ENCODE measurements at regions not wholly inside any gene's neighbourhood (a gene's known extent, or its start where the extent isn't known, plus 50 kb on each side); places are given as distances from the start of the nearest gene placed in this dataset.

GRCh38 chr1:101153692-101154091, 83.1 kb upstream of the S1PR1 start:
- no peak for DNase-seq
- Histone ChIP-seq H3K36me3 (no peaks in the 10 kb centered on the region), H3K27me3 (no peaks in the 10 kb centered on the region), H3K4me3 (no peak overlapping the region), H3K9me3 (no peaks in the 10 kb centered on the region), H3K27ac (no peak overlapping the region), H3K4me1 (no peaks in the 10 kb centered on the region)
- 69 to 73% methylated on average over 2 of the region's 2 CpGs for WGBS, 2 donors
- intact Hi-C loops (cut with DNase I): no loop called here
- no peak for ATAC-seq
- FAIRE-seq: no peak
- TF ChIP-seq, protein P1, sequence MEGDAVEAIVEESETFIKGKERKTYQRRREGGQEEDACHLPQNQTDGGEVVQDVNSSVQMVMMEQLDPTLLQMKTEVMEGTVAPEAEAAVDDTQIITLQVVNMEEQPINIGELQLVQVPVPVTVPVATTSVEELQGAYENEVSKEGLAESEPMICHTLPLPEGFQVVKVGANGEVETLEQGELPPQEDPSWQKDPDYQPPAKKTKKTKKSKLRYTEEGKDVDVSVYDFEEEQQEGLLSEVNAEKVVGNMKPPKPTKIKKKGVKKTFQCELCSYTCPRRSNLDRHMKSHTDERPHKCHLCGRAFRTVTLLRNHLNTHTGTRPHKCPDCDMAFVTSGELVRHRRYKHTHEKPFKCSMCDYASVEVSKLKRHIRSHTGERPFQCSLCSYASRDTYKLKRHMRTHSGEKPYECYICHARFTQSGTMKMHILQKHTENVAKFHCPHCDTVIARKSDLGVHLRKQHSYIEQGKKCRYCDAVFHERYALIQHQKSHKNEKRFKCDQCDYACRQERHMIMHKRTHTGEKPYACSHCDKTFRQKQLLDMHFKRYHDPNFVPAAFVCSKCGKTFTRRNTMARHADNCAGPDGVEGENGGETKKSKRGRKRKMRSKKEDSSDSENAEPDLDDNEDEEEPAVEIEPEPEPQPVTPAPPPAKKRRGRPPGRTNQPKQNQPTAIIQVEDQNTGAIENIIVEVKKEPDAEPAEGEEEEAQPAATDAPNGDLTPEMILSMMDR (IDR thresholded peaks at IDR 0.05): no peak

DNA sequence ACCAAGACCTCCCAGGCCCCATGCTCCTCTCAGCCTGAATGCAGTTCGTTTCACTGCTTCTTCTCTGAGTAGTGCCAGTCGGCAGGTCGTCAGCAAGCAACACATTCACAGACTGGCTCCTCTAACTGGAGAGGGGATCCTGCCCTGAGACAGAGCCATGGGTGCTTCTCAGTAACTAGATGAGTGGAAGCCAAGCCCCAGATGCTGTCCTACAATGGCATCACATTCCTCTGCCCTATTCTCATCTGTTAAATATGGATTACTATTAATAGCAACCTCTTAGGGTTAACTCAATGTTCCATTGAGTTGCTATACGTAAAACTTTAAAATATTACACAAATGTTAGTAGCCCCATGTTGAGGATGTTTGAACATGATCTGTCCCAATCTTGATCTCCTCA, 84.2 kb upstream of the S1PR1 start:
- no peaks in the 10 kb centered on the region for H3K9me3 ChIP-seq
- TF ChIP-seq, protein P1 (IDR thresholded peaks at IDR 0.05): no peak
- WGBS, 2 donors: 62 to 65% methylated on average over 4 of the region's 4 CpGs
- no peak overlapping the region for H3K4me3 ChIP-seq
- H3K27ac ChIP-seq: no peak overlapping the region
- FAIRE-seq (no peak), ATAC-seq (no peak), DNase-seq (no peak)
- no peaks in the 10 kb centered on the region for H3K27me3 ChIP-seq
- H3K4me1 ChIP-seq: no peaks in the 10 kb centered on the region
- intact Hi-C loops (cut with DNase I): no loop called here
- no peaks in the 10 kb centered on the region for H3K36me3 ChIP-seq

DNA sequence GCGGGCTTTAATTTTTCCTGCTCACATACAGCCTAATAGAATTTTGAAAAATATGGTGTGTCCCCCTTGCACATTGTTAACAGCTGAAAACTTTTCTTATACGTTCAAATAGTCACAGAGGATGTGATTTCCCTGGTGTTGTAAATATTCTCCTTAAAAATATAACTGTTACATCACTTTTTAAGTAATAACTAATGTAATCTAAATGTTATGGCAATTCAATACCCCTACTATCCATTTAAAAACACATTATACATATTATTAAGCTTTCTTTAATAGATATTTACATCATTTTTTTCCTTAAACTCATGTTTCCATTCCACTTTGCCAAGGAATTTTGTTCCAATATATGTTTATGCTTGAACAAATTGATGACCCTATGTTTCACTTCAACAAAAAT, 85.5 kb upstream of the S1PR1 start:
- 79 to 91% methylated on average over 2 of the region's 2 CpGs for WGBS, 2 donors

GRCh38 chr1:101150670-101151069, 86.1 kb upstream of the S1PR1 start:
- Histone ChIP-seq H3K36me3 (no peaks in the 10 kb centered on the region), H3K27ac (no peak overlapping the region), H3K27me3 (no peaks in the 10 kb centered on the region), H3K4me3 (no peak overlapping the region), H3K9me3 (no peaks in the 10 kb centered on the region), H3K4me1 (no peaks in the 10 kb centered on the region)
- DNase-seq: no peak
- 46 to 50% methylated on average over 5 of the region's 5 CpGs for WGBS, 2 donors
- no peak for ATAC-seq
- intact Hi-C loops (cut with DNase I): no loop called here
- TF ChIP-seq, protein P1 (IDR thresholded peaks at IDR 0.05): no peak
- no peak for FAIRE-seq

More for the DNA sequence above, 85.5 kb upstream of the S1PR1 start:
- intact Hi-C loops (cut with DNase I): no loop called here
- TF ChIP-seq, protein P1 (IDR thresholded peaks at IDR 0.05): no peak
- Histone ChIP-seq H3K4me3 (no peak overlapping the region), H3K4me1 (no peaks in the 10 kb centered on the region), H3K9me3 (no peaks in the 10 kb centered on the region), H3K27ac (no peak overlapping the region), H3K36me3 (no peaks in the 10 kb centered on the region), H3K27me3 (no peaks in the 10 kb centered on the region)
- ATAC-seq (no peak), DNase-seq (no peak), FAIRE-seq (no peak)

GRCh38 chr1:101150266-101150665, 86.6 kb upstream of the S1PR1 start:
- intact Hi-C loops (cut with DNase I): no loop called here
- H3K4me3 ChIP-seq: no peak overlapping the region
- H3K27ac ChIP-seq: no peak overlapping the region
- no peak for FAIRE-seq
- TF ChIP-seq, protein P1 (IDR thresholded peaks at IDR 0.05): no peak
- no peaks in the 10 kb centered on the region for H3K9me3 ChIP-seq
- H3K27me3 ChIP-seq: no peaks in the 10 kb centered on the region
- no peaks in the 10 kb centered on the region for H3K4me1 ChIP-seq
- no peak for DNase-seq
- 83 to 88% methylated on average over 4 of the region's 4 CpGs for WGBS, 2 donors
- H3K36me3 ChIP-seq: no peaks in the 10 kb centered on the region
- ATAC-seq: no peak
